Spleen (tissue), 11 donors: ENCODE measurements at regions not wholly inside any gene's neighbourhood (a gene's known extent, or its start where the extent isn't known, plus 50 kb on each side); places are given as distances from the start of the nearest gene placed in this dataset.

Source experiments
- DNase-seq: peaks from one replicate; pipeline ENCODE4 v3.0.0-alpha.2; 2020
- H3K27ac ChIP-seq, 8 donors: fragments of 200-600 bp; sonication (generic) in 7 of 8; 1 replicate in 4 of 8; 2 replicates in 4 of 8; pipeline versions ENCODE4 v1.5.0 to v1.8.0; 2016 to 2021; ENCODE audit warnings: inconsistent platforms in 4 of 8, mild to moderate bottlenecking in 4 of 8, moderate library complexity in 1 of 8
- H3K27me3 ChIP-seq, 7 donors: fragments of 200-600 bp; sonication (generic) in 6 of 7; replicated peaks in 1 of 7; 1 replicate in 4 of 7; 2 replicates in 3 of 7; pipeline versions ENCODE4 v1.5.0 to v1.8.0; 2016 to 2021; ENCODE audit warnings: inconsistent platforms in 3 of 7, mild to moderate bottlenecking in 1 of 7
- H3K36me3 ChIP-seq, 6 donors: fragments of 200-600 bp; sonication (generic) in 5 of 6; 1 replicate in 4 of 6; 2 replicates in 2 of 6; pipeline versions ENCODE4 v1.5.0 to v1.8.0; 2016 to 2021; ENCODE audit warnings: inconsistent platforms in 2 of 6
- H3K4me1 ChIP-seq, 6 donors: fragments of 200-600 bp; sonication (generic) in 5 of 6; 1 replicate in 3 of 6; 2 replicates in 3 of 6; pipeline versions ENCODE4 v1.5.0 to v1.8.0; 2016 to 2021; ENCODE audit warnings: inconsistent platforms in 3 of 6
- H3K4me3 ChIP-seq, 8 donors: fragments of 200-600 bp; sonication (generic) in 7 of 8; 1 replicate in 4 of 8; 2 replicates in 4 of 8; pipeline versions ENCODE4 v1.5.0 to v1.8.0; 2016 to 2021; ENCODE audit warnings: inconsistent platforms in 4 of 8, mild to moderate bottlenecking in 4 of 8, moderate library complexity in 2 of 8
- H3K9me3 ChIP-seq, 8 donors: fragments of 200-600 bp; sonication (generic) in 7 of 8; 1 replicate in 4 of 8; 2 replicates in 4 of 8; pipeline versions ENCODE4 v1.5.0 to v1.8.0; 2016 to 2021; ENCODE audit warnings: inconsistent platforms in 4 of 8
- POLR2A ChIP-seq, 3 donors: fragments of 450-650 bp; IDR thresholded peaks; one replicate each; pipeline ENCODE4 v1.5.1; 2017; ENCODE audit warnings: antibody characterized with exemption in 3 of 3, mild to moderate bottlenecking in 1 of 3
- POLR2AphosphoS5 ChIP-seq, 3 donors: sonication (generic); formaldehyde crosslinking; IDR thresholded peaks; one replicate each; pipeline ENCODE4 v1.5.1; 2017; ENCODE audit warnings: antibody characterized with exemption in 3 of 3
- WGBS, 5 donors: extraction: QIAGEN DNeasy Blood & Tissue Kit in 3 of 5; methylation state at CpG; one replicate each; pipeline versions ENCODE4 v1.1.5 to v1.1.7; 2013 to 2018; 5-methylcytosine and 5-hydroxymethylcytosine counted together
- intact Hi-C: fragments of 100-400 bp; cut with DNase I; formaldehyde crosslinking; loops from one replicate; pipeline ENCODE4 v1.15.0; 2023; ENCODE audit warnings: low total_unique reads
- TF ChIP-seq, protein P1 (sequence below), 11 experiments: fragments of 200-600 bp in 7 of 11; fragments of 450-650 bp in 4 of 11; sonication (generic) in 4 of 11; IDR thresholded peaks in 8 of 11; conservative IDR thresholded peaks in 3 of 11; 1 replicate in 7 of 11; 2 replicates in 4 of 11; pipeline versions ENCODE4 v1.4.0 to v1.8.0; 2016 to 2021; ENCODE audit warnings: antibody characterized with exemption in 11 of 11, inconsistent platforms in 4 of 11, mild to moderate bottlenecking in 1 of 11
- donor health status: healthy with polysubstance abuse.
- donor health status: DM: no; HTN: no; CAD: no; lungs with moderate emphysema.
- donor health status: DM: no; HTN: no; CAD: no.
- donor health status: Bipolar disorder and iron deficiency.
- donor health status: healthy.
- donor health status: DM: no; HTN: no; CAD: no.
- donor health status: DM: yes; HTN: yes; CAD: no.

DNA sequence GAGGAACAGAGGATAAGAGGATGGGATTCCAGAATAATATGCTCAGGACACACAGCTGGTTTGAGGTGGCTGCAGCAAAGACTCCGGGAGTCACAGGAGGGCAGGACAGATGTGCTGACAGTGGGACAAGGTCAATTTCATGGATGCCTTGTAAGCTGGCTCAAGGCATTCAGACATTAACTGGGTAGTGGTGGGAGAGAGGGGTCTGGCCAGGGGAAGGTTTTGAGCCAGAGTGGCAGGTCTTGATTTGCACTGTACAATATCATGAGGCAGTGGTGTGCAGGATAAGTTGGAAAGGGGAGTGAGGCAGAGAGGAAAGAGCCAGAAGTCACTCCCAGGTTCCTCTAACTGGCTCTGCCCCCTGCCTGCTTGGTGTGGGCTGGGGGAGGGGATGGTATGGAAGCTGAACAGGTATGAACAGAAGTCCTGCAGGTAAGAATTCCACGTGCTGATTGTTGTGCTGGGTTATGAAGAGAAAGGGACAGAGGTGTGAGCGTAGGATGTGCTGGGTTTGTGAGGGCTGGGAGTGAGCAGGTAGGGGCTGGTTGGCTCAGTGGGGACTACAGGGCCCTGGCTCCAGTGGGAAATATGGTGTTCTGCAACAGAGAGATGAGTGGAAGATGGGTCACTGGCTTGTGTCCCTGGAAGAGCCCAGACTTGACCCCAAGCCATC is 141.7 kb upstream of the COPS8 start:
- Histone ChIP-seq H3K36me3 (no peaks in the 10 kb centered on the region), H3K4me1 (peaks cover 8 to 44% (median 16%) of the 10 kb centered on the region in 6 donors), H3K27ac (peak overlapping the region in 1 of 8 donors; percentile 68), H3K4me3 (no peak overlapping the region), H3K9me3 (no peaks in the 10 kb centered on the region), H3K27me3 (peaks cover 0 to 7% (median 0%) of the 10 kb centered on the region in 7 donors)
- DNase-seq = no peak
- WGBS, 5 donors = 70 to 92% (median 88%) methylated on average over 3 of the region's 3 CpGs
- intact Hi-C loops = no loop called here
- TF ChIP-seq POLR2AphosphoS5 (IDR thresholded peaks at IDR 0.05) = no peak
- TF ChIP-seq, protein P1, sequence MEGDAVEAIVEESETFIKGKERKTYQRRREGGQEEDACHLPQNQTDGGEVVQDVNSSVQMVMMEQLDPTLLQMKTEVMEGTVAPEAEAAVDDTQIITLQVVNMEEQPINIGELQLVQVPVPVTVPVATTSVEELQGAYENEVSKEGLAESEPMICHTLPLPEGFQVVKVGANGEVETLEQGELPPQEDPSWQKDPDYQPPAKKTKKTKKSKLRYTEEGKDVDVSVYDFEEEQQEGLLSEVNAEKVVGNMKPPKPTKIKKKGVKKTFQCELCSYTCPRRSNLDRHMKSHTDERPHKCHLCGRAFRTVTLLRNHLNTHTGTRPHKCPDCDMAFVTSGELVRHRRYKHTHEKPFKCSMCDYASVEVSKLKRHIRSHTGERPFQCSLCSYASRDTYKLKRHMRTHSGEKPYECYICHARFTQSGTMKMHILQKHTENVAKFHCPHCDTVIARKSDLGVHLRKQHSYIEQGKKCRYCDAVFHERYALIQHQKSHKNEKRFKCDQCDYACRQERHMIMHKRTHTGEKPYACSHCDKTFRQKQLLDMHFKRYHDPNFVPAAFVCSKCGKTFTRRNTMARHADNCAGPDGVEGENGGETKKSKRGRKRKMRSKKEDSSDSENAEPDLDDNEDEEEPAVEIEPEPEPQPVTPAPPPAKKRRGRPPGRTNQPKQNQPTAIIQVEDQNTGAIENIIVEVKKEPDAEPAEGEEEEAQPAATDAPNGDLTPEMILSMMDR (IDR thresholded peaks at IDR 0.05 in 8 of 11, conservative IDR thresholded peaks at IDR 0.05 in 3 of 11) = no peak
- no peak for TF ChIP-seq POLR2A (IDR thresholded peaks at IDR 0.05)

DNA sequence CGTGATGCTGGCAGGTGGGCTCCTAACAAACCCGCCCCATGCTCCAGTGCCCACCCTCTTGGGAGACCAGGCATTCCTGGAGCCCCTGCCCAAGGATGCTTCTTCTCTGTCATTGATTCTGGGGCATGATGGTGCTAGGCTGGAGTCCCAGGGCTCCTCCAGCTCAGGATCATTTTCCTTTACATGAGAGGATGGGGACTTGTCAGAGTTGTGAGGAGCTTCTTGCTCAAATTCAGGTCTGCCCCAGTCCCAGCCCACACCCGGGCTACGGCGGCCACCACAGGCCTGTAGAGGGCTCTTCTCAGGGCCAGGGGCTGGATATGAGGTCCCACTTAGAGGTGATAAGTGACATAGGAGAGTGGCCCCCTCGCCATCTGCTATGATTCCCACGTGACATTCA is 141.1 kb upstream of the COPS8 start:
- H3K36me3 ChIP-seq = no peaks in the 10 kb centered on the region
- H3K9me3 ChIP-seq = no peaks in the 10 kb centered on the region
- TF ChIP-seq, protein P1 (IDR thresholded peaks at IDR 0.05 in 8 of 11, conservative IDR thresholded peaks at IDR 0.05 in 3 of 11) = no peak
- TF ChIP-seq POLR2A (IDR thresholded peaks at IDR 0.05) = no peak
- no peak for TF ChIP-seq POLR2AphosphoS5 (IDR thresholded peaks at IDR 0.05)
- WGBS, 5 donors = 84 to 93% (median 85%) methylated on average over 2 to 7 of the region's 7 CpGs
- peaks cover 8 to 44% (median 16%) of the 10 kb centered on the region in 6 donors for H3K4me1 ChIP-seq
- no peak for DNase-seq
- intact Hi-C loops = no loop called here
- peaks cover 0 to 7% (median 0%) of the 10 kb centered on the region in 7 donors for H3K27me3 ChIP-seq
- H3K4me3 ChIP-seq = no peak overlapping the region
- peak overlapping the region in 3 of 8 donors; percentile 68 to 79 (median 79) for H3K27ac ChIP-seq

DNA sequence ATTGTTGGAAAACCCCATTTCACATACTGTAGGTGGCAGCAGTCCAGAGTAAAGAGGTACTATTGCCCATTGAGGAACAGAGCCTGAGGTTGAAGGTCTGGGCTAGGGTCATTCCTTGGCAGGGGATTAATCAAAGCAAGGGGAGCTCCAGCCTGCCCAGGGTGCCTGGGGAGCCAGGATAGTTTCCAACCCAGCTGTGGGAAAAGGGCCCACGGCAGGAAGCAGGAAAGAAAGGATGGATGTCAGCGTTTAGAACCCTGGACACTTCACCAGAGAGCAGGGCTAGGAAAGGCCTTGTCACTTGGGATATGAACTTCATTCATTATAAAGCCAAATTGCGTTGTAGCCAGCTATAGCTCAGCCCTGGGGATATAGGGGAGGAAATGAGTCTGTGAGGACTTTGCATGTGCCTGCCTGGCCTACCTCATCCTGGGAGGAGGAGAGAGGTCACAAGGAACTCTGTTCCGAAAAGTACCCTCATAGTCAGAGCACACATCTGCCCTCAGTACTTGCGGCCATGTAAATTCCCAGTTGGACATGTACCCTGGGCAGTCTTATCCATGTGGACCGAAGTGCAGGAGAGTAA is 140.2 kb upstream of the COPS8 start:
- H3K4me1 ChIP-seq = peaks cover 8 to 37% (median 15%) of the 10 kb centered on the region in 6 donors
- intact Hi-C loops = no loop called here
- no peaks in the 10 kb centered on the region for H3K9me3 ChIP-seq
- WGBS, 5 donors = 70 to 83% (median 80%) methylated on average over 6 of the region's 6 CpGs
- H3K27me3 ChIP-seq = peaks cover 0 to 7% (median 0%) of the 10 kb centered on the region in 7 donors
- H3K4me3 ChIP-seq = no peak overlapping the region
- peak in 2 of 3 donors; percentile 42 to 44 for TF ChIP-seq POLR2AphosphoS5 (IDR thresholded peaks at IDR 0.05)
- TF ChIP-seq, protein P1 (IDR thresholded peaks at IDR 0.05 in 8 of 11, conservative IDR thresholded peaks at IDR 0.05 in 3 of 11) = no peak
- H3K36me3 ChIP-seq = no peaks in the 10 kb centered on the region
- DNase-seq = peak; percentile 15
- H3K27ac ChIP-seq = peak overlapping the region in 6 of 8 donors; percentile 52 to 82 (median 74)

DNA sequence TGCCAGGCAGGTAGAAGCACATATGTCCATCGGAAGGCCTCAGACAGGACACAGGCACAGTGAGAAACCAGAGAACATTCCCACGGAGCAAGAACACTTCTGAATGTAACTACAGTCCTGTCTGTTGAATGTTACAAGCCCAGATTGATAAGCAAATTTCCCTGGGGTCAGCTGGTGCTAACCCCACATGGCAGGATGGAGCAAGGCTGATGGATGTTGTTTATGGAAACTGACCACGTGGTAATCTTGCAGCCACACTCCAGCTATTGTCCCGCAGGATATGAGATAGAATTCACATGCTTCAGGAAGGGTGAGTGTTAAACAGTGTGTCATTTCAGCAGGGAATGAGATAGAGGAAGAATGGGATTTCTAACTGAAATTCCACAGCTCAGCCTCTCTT is 138.8 kb upstream of the COPS8 start:
- TF ChIP-seq, protein P1 (IDR thresholded peaks at IDR 0.05 in 8 of 11, conservative IDR thresholded peaks at IDR 0.05 in 3 of 11) = no peak
- TF ChIP-seq POLR2AphosphoS5 (IDR thresholded peaks at IDR 0.05) = peak in 1 of 3 donors; percentile 75
- no peak for TF ChIP-seq POLR2A (IDR thresholded peaks at IDR 0.05)
- WGBS, 5 donors = 41 to 66% (median 65%) methylated on average over 4 of the region's 4 CpGs

More for the DNA sequence above, 138.8 kb upstream of the COPS8 start:
- no peak overlapping the region for H3K4me3 ChIP-seq
- peak; percentile 54 for DNase-seq
- peaks cover 0 to 7% (median 0%) of the 10 kb centered on the region in 7 donors for H3K27me3 ChIP-seq
- no peaks in the 10 kb centered on the region for H3K36me3 ChIP-seq
- H3K4me1 ChIP-seq = peaks cover 0 to 24% (median 3%) of the 10 kb centered on the region in 6 donors
- H3K9me3 ChIP-seq = peaks cover 0 to 7% (median 5%) of the 10 kb centered on the region in 8 donors
- H3K27ac ChIP-seq = peak overlapping the region; percentile 4 to 82 (median 68)
- intact Hi-C loops = no loop called here
